Endothelial cell of umbilical vein (primary cell): ENCODE measurements at regions not wholly inside any gene's neighbourhood (a gene's known extent, or its start where the extent isn't known, plus 50 kb on each side); places are given as distances from the start of the nearest gene placed in this dataset.

Source experiments
- BruUV-seq: library from RNA; stranded (reverse); fragments of 400-500 nt; replicated peaks from 2 replicates; lab custom pipeline; 2021; lab: Mats Ljungman, UMichigan
- CTCF ChIA-PET: fragments of 300-600, 350-600 bp; sonication (Branson Sonifier 250); formaldehyde crosslinking; loops from one replicate; lab custom pipeline; 2021; ENCODE audit warnings: antibody characterized with exemption, inconsistent platforms; lab: Charles Lee
- POLR2A ChIA-PET: fragments of 300-600, 350-600 bp; sonication (Branson Sonifier 250); formaldehyde crosslinking; loops from one replicate; lab custom pipeline; 2021; ENCODE audit warnings: antibody characterized with exemption, inconsistent platforms; lab: Charles Lee
- DNase-seq: peaks from one replicate; pipeline ENCODE4 v3.0.0-alpha.2; 2011; ENCODE audit warnings: low read depth, low spot score
- FAIRE-seq: peaks from 2 replicates; lab custom pipeline; 2011; peaks lifted over from hg19 to GRCh38; lab: Jason Lieb, UNC
- H2AFZ ChIP-seq: 2 replicates; pipeline ENCODE4 v1.6.0; 2012; ENCODE audit warnings: low read depth, low read length, control low read depth, inconsistent platforms
- H3K27ac ChIP-seq: 2 replicates; pipeline ENCODE4 v1.5.1; 2011; ENCODE audit warnings: low read depth, mild to moderate bottlenecking, control low read depth, low read length, moderate library complexity; ENCODE audit not compliant: insufficient read depth
- H3K27me3 ChIP-seq, 2 experiments: 2 replicates each; pipeline versions ENCODE4 v1.6.0 to v1.6.1; 2011; ENCODE audit warnings: low read length in 2 of 2, mixed read lengths in 1 of 2; ENCODE audit not compliant: control insufficient read depth in 2 of 2, insufficient read depth in 2 of 2
- H3K36me3 ChIP-seq, 2 experiments: 2 replicates in 1 of 2; 3 replicates in 1 of 2; pipeline ENCODE4 v1.5.1; 2011; ENCODE audit warnings: low read length in 2 of 2, mild to moderate bottlenecking in 1 of 2, moderate library complexity in 1 of 2; ENCODE audit not compliant: control insufficient read depth in 2 of 2, insufficient read depth in 2 of 2; ENCODE audit errors: extremely low read depth in 1 of 2
- H3K4me1 ChIP-seq: 3 replicates; pipeline ENCODE4 v1.5.1; 2011; ENCODE audit warnings: mild to moderate bottlenecking, low read length; ENCODE audit not compliant: control insufficient read depth, insufficient read depth; ENCODE audit errors: extremely low read depth
- H3K4me2 ChIP-seq: 2 replicates; pipeline ENCODE4 v1.6.1; 2011; ENCODE audit warnings: low read length, control low read depth, mixed read lengths; ENCODE audit not compliant: insufficient read depth
- H3K4me3 ChIP-seq, 3 experiments: fragments of 200-600 bp in 1 of 3; sonication (generic), shearing (Covaris generic) in 1 of 3; replicated peaks in 1 of 3; 2 replicates each; pipeline ENCODE4 v1.5.1; 2011 to 2016; ENCODE audit warnings: control low read depth in 3 of 3, low read length in 3 of 3, mild to moderate bottlenecking in 2 of 3, inconsistent platforms in 1 of 3, low read depth in 1 of 3, moderate library complexity in 1 of 3; ENCODE audit not compliant: insufficient read depth in 1 of 3
- H3K79me2 ChIP-seq: 2 replicates; pipeline ENCODE4 v1.6.0; 2012; ENCODE audit warnings: low read length, inconsistent platforms; ENCODE audit not compliant: control insufficient read depth, insufficient read depth
- H3K9ac ChIP-seq: replicated peaks from 2 replicates; pipeline ENCODE3; 2011; ENCODE audit warnings: low read length, control low read depth; ENCODE audit not compliant: insufficient read depth; ENCODE audit errors: extremely low read depth
- H3K9me1 ChIP-seq: replicated peaks from 3 replicates; pipeline ENCODE4 v1.6.0; 2011; ENCODE audit warnings: mild to moderate bottlenecking, low read length; ENCODE audit not compliant: control insufficient read depth, insufficient read depth; ENCODE audit errors: extremely low read depth
- H3K9me3 ChIP-seq: replicated peaks from 2 replicates; pipeline ENCODE4 v1.5.1; 2012; ENCODE audit warnings: low read length, inconsistent platforms; ENCODE audit not compliant: control insufficient read depth, insufficient read depth
- H4K20me1 ChIP-seq: replicated peaks from 2 replicates; pipeline ENCODE3; 2011; ENCODE audit warnings: mild to moderate bottlenecking, low read length; ENCODE audit not compliant: control insufficient read depth, insufficient read depth; ENCODE audit errors: extremely low read depth
- EZH2 ChIP-seq: IDR thresholded peaks from 2 replicates; pipeline ENCODE4 v1.6.1; 2012; ENCODE audit warnings: borderline replicate concordance, low read depth, mild to moderate bottlenecking, moderate library complexity, low read length, inconsistent platforms; ENCODE audit not compliant: severe bottlenecking
- FOS ChIP-seq: IDR thresholded peaks from 2 replicates; pipeline ENCODE4 v1.6.1; 2011; ENCODE audit warnings: mild to moderate bottlenecking, low read length, moderate library complexity, borderline replicate concordance; ENCODE audit not compliant: insufficient read depth
- GATA2 ChIP-seq: IDR thresholded peaks from 2 replicates; pipeline ENCODE4 v1.7.0; 2011; ENCODE audit warnings: low read depth, mild to moderate bottlenecking, moderate library complexity, mixed read lengths, low read length; ENCODE audit not compliant: insufficient read length, insufficient read depth
- JUN ChIP-seq: IDR thresholded peaks from 2 replicates; pipeline ENCODE4 v1.6.1; 2011; ENCODE audit warnings: borderline replicate concordance, low read depth; ENCODE audit not compliant: insufficient read length, insufficient read depth
- MAX ChIP-seq: IDR thresholded peaks from 2 replicates; pipeline ENCODE4 v1.6.1; 2011; ENCODE audit not compliant: insufficient read depth, insufficient read length
- MYC ChIP-seq: IDR thresholded peaks from one replicate; pipeline ENCODE4 v1.6.1; 2011; ENCODE audit warnings: mild to moderate bottlenecking, low read depth, low read length
- POLR2A ChIP-seq: IDR thresholded peaks from 2 replicates; pipeline ENCODE4 v1.6.1; 2012; ENCODE audit warnings: low read depth, mild to moderate bottlenecking, control low read depth, low read length
- POLR2AphosphoS5 ChIP-seq: IDR thresholded peaks from 2 replicates; pipeline ENCODE4 v1.6.1; 2012; ENCODE audit warnings: low read depth, mild to moderate bottlenecking, control low read depth, low read length, moderate library complexity; ENCODE audit not compliant: insufficient read depth
- dilution Hi-C: fragments of 300-500 bp; cut with MboI; formaldehyde crosslinking; loops from one replicate; pipeline ENCODE4 v1.15.0; 2019; ENCODE audit warnings: low sequenced_read_pairs; ENCODE audit not compliant: extremely low pct_ligation_motif_present
- intact Hi-C: fragments of 100-400 bp; cut with micrococcal nuclease; formaldehyde crosslinking; loops from one replicate; pipeline ENCODE4 v1.10.0; 2022
- TF ChIP-seq, protein P1 (sequence below), 2 donors: IDR thresholded peaks; 1 replicate in 1 of 2; 2 replicates in 1 of 2; pipeline ENCODE4 v1.5.1; 2011; ENCODE audit warnings: low read length in 2 of 2, mild to moderate bottlenecking in 2 of 2, moderate library complexity in 2 of 2, control low read depth in 1 of 2, inconsistent platforms in 1 of 2, low read depth in 1 of 2; ENCODE audit not compliant: insufficient read depth in 1 of 2; ENCODE audit errors: extremely low read depth in 1 of 2

GRCh38 chr18:78785706-78786105 lies 193.9 kb upstream of the SALL3 start:
- Histone ChIP-seq H3K79me2 (no peaks in the 10 kb centered on the region), H3K9ac (no peak overlapping the region), H3K27me3 (no peaks in the 10 kb centered on the region), H2AFZ (no peak overlapping the region), H4K20me1 (no peaks in the 10 kb centered on the region), H3K4me2 (no peak overlapping the region), H3K27ac (no peak overlapping the region), H3K4me1 (no peaks in the 10 kb centered on the region), H3K4me3 (no peak overlapping the region), H3K36me3 (no peaks in the 10 kb centered on the region), H3K9me1 (no peaks in the 10 kb centered on the region), H3K9me3 (peaks cover 7% of the 10 kb centered on the region)
- intact Hi-C loops = no loop called here
- DNase-seq (no peak), FAIRE-seq (no peak)
- dilution Hi-C loops = no loop called here
- POLR2A ChIA-PET = no interaction called here
- TF ChIP-seq POLR2AphosphoS5 (no peak), EZH2 (no peak), POLR2A (no peak), FOS (no peak), MYC (no peak), GATA2 (no peak), MAX (no peak), JUN (no peak)
- TF ChIP-seq, protein P1, sequence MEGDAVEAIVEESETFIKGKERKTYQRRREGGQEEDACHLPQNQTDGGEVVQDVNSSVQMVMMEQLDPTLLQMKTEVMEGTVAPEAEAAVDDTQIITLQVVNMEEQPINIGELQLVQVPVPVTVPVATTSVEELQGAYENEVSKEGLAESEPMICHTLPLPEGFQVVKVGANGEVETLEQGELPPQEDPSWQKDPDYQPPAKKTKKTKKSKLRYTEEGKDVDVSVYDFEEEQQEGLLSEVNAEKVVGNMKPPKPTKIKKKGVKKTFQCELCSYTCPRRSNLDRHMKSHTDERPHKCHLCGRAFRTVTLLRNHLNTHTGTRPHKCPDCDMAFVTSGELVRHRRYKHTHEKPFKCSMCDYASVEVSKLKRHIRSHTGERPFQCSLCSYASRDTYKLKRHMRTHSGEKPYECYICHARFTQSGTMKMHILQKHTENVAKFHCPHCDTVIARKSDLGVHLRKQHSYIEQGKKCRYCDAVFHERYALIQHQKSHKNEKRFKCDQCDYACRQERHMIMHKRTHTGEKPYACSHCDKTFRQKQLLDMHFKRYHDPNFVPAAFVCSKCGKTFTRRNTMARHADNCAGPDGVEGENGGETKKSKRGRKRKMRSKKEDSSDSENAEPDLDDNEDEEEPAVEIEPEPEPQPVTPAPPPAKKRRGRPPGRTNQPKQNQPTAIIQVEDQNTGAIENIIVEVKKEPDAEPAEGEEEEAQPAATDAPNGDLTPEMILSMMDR (IDR thresholded peaks at IDR 0.05; ENCODE audit: extremely low read depth in 1 of 2, insufficient read depth in 1 of 2, low read depth in 1 of 2, low read length in 2 of 2) = no peak
- CTCF ChIA-PET = no interaction called here
- BruUV-seq = no TSS peak
